HG03521 (cell line): ENCODE measurements at regions not wholly inside any gene's neighbourhood (a gene's known extent, or its start where the extent isn't known, plus 50 kb on each side); places are given as distances from the start of the nearest gene placed in this dataset.
"Not testable (repeated sequence)": the region's sequence is repeated elsewhere in the genome, so short reads cannot be mapped to it uniquely, and the experiment has no call there.

ENCODE experiments used
- ATAC-seq: cut with Tn5 transposase; IDR thresholded peaks from one replicate; pipeline ENCODE4 v1.9.1; 2021; ENCODE audit warnings: mild to moderate bottlenecking, moderate library complexity; ENCODE audit not compliant: unreplicated experiment

DNA sequence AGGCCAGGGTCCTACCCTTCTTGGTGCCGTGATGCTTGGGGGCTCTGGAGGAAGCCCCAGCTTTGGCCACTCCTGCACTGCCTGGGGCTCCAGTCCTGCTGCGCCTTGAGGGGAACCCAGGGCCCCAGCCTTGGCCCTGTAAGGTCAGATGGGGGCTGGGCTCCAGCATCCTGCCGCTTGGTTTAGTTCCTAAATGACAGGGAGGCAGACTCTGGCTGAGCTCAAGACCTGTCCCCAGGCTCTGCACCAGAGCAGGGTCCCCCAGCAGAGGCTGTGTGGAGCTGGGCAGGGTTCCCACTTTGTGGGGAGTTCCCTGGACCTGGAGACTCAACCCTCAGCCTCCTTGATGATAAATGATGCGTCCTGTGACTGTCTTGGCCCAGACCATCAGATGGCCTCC is 395.4 kb downstream of the TMEM121 start:
- ATAC-seq = not testable (repeated sequence)

DNA sequence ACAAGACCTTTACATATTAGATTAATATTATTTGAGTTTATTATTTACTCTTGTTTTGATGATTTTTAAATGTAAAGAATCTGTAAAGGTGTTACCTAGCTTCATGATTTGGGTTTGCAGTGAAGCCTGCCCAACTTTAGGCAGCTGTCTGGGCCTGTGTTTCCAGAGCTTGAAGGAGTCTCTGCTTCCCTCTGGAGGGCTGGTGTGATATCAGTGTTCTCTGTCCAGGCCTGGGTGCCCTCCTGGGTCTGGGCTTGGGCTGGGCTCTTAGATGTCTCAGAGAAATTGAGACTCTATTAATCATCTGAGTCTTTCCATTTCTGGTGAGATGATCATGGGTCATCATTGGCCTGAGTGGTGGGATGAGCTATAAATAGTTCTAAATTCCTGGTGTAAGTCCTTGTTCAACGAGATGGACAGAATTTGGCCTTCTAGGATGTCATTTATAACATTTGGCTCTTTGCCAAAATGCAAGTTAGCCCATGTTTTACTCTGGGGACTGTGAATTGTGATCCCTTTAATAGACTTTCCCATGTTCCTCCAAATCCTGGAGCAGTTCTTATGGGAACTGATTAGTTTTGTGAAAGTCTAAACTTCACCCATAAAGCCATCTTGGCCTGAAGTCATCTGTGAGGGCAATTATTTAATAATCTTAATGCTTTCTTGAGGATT is 397.3 kb downstream of the TMEM121 start:
- ATAC-seq = not testable (repeated sequence)

DNA sequence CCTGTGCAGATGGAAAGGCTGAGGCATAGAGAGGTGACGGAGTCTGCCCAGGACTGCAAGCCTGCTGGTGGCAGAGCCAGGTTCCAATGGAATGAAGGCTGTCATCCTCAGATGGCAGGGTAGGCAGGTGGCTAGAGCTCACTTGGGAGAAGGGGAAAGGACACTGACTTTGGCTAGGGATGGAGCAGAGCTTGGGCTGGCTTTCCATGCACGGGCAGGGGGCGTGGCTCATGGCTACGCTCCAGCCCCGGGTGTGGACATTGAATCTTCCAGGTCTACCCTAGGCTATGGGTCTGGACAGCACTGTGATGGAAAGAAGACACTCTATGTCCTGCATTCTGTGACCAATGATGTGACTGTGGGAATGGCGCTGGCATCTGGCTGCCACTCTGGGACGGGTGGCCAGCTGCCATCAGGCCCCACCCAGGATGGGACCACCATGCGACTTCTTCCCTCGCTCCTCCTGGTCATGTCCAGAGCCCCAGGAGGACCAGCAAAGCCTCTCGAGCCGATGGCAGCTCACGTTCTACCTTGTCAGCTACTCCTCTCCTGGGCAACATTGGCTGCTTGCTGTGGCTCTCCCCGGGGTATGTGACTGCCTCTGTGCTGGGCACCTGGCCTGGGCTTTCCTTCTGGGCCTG is 398.7 kb downstream of the TMEM121 start:
- no peak for ATAC-seq

DNA sequence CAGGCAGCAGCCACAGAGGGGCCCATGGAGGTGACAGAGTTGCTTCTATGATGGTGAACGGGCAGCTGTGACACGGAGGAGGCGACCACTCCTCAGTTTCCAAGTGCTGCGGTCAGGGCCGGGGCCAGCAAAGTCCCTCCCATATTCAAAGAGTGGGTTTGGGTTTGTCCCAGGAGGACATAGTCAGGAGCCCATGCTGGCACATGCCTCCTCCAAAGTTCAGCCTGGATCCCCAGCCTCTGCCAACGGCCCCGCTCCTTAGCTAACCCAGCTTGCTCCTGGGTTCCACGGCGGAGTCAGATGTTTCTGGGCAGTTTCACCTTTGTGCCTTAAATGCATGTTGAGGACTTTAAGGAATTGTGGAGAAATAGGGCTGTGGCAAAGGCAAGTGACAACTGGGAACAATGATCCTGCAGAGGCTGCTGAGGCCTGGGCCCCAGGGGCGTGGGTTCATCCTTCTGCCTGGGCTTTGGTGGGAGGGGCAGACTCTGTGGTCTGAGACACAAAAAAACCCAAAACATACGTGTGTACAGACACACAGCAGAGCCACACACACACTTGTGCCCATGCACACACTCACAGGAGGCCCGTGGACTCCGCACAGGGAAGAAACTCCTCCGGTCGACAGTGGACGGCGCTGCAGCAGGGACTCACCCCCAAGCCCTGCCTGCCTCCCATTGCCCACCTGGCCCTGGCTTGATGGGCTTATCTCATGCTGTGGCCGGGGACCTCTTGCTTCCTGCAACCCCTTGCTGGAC is 399.4 kb downstream of the TMEM121 start:
- ATAC-seq = no peak

DNA sequence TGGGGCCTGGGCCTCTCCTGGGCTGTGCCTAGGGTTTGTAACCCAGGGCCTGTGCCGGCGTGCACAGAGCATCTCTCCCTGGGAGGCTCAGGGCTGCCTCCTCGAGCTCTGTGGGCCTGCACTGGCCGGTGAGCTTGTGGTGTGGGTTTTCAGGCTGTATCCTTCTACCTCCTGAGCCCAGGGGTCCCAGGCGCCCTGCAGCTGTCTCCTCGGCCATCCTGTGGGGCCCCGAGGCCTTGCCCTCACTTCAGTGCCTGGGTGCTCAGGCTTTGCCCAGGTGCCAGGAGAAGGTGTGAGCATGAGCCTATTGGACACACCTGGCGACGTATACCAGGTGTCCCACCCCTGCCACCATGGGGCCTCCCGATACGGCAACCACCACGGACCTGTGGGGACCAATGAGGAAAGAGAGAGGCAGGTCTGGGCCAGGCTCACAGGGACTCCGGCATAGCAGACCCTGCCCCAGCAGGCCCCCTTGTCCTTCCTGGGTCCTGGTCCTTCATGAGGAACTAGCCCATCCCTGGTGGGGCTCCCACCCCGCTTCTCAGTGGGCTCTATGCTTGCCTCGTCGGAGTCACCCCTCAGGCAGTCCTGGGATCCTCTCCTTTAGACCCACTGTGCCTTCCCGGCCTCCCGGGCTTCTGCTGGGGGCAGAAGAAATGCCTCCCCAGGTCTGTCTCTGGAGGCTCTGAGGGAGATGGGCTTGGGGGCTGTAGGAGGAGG is 400.2 kb downstream of the TMEM121 start:
- ATAC-seq = no peak

DNA sequence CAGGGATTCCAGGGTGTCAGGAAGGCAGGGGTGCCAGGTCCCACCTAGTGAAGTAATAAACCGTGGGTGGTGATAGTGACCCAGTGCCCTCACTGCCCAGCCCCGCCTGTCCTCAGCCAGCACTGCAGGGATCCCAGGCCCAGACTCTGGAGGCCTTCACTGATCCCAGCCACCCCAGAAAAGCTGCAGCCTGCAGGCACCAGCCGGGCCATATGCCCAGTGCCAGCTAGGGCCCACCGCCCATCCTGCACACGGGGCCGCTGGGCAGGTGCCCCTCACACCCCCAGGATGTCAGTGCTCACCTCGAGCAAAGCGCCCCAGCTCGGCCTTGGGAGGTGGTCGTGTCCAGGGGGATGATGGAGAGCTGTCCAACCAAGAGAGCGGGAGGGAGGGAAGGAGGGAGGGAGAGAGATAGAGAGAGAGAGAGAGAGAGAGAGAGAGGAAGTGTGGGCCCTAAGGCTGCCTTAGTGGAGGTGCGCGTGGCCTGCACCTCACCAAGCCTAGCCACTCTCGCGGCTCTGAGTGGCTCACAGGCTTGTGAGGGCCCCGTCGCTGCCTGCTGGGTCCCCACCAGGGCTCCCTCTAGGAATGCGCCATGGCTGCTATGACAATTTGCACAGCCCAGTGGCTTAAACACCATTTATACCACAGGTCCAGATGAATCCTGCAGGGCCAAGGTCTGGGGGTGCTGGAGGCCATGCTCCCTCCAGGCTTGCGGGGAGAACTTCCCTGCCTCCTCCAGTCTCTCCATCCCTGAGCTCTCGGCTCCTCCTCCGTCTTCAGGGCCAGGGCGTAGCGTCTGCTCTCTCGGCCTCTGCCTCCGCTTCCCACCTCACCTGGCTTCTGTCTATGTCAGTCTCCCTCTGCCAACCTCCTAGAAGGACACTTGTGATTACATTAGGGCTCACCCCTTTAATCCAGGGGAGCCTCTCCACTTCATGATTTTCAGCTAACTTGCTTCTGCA is 401.0 kb downstream of the TMEM121 start:
- ATAC-seq = no peak

DNA sequence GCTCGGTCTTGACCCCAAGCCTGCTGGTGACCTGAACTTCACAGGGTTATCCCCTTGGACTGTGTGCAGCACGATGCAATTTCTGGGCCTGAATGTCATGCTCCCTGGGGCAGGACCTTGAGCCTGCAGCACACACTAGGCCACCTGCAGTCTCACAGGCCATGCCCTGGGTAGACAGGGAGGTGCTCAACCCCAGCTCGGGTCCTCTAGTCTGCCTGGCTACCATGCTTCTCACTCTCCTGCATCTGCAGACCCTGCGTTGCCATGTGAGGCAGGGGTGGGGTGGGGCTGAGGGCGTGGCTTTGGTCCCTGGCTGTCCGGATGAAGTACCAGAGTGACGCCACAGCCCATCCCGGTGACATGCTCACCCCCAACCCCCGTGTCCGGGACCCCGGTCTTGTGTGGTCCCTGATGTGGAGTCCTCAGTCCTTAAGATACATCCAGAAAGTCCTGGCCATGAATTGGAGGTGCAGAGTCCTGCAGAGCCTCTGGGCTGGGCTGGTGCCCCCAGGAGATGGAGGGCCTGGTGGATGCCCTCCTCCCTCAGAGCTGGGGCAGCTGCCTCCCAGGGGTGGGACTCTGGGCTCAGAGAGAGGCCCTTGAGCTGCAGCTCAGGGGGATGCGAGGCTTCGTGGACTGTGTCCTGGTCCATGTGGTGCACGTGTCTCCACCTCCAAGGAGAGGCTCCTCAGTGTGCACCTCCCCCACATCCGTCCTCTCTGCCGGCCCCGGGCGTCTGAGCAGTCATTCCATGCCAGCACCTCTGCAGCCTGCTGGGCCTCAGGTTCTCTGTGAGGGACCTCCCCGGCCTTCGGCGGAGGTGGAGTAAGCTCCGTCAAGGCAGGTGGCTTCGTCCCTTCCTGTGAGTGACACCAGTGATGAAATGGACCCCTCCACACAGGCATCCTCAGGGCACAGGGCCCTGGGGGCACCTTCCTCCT is 402.1 kb downstream of the TMEM121 start:
- ATAC-seq = not testable (repeated sequence)

DNA sequence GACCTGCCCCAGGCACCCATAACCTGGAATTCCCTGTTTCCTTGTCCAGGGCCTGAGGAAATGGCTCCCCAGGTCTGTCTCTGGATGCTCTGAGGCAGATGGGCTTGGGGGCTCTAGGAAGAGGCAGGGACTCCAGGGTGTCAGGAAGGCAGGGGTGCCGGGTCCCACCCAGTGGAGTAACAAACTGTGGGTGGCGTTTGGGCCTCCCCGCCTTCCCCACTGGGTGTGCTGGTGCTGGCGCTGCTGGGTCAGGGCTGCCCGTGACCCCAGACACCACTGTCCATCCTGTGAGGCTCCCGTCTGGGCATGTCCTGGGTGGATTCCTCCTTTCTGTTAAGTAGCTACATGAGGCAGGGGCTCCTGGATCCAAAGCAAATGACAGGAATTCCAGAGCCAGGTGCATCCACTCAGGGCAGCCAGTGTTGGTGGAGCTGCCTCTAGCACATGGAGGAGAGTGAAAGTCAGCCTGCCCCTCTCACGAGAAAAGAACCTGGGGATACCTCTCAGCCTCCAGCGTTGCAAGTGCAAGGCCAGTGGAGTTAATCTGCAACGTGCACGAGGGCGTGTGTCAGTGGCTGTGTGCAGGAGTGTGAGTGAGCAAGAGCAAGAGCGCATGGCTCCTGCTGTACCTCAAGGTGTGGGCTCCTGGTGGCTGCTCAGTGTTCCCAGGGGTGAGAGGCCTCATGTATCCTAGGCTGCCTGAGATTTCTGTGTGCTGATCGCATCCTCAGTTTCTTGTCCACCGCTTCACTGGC is 403.1 kb downstream of the TMEM121 start:
- no peak for ATAC-seq

DNA sequence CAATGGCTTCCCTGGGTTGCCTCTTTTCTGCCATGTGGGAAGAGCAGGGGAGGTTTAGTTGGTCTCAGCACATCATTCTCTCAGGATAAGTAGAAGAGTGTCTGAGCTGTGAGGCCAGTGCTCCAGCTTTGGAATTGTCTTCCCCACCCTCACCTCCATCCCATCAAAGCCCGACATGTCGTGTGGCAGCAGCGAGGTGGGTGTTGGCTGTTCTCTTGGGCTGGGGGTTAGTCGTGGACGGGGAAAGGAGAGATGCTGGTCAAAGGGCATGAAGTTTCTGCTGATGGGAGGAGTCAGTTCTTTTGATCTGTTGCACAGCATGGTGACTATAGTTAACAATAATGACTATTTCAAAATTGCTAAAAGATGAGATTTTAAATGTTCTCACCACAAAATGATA is 404.2 kb downstream of the TMEM121 start:
- no peak for ATAC-seq

DNA sequence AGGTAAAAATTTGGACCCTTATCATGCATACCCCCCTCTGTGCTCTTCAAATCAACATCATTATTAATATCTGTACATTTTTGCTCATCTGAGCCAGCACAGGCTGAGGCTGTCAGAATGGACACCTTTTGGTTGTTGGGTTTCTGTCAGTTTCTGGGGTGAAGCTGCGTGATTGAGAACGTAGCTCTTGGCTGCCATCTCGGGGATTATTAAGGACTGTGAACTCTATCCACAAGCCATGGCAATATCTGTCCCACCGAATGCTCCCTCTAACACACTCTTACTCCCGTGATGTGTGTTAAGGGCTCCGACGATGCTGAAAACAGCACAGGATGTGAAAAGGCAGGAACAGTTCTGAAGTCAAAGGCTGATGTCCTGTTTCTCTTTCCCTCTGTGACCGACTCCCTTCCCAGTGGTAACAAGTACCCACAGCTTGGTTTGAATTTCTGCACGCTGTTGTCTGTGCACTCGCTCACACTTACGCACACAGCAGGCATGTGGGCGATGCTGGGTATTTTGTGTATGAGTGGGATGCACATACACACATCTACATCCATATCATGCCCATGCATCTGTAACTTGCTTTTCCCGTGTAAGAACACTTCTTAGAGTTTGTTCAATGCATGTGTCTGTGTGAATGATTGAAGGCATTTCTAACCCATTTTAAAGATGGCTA is 405.6 kb downstream of the TMEM121 start:
- ATAC-seq = no peak

DNA sequence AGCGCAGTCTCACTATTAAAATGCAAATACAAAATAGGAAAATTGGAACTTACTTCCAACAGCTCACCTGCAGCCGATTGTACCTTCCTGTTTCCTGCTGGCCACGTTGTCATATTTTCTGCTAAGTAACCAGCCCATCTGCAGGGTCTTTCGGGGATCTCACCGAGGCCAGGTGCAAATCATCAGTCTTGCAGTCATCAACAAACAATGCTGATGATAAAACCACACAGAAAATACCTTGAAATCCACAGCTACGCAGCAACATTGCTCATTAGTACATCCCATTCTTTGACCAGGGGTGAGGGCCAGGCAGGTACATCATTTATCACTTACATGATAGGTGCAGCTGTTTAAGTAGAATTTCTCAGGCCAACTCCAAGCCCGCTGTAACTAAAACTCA is 406.9 kb downstream of the TMEM121 start:
- no peak for ATAC-seq

DNA sequence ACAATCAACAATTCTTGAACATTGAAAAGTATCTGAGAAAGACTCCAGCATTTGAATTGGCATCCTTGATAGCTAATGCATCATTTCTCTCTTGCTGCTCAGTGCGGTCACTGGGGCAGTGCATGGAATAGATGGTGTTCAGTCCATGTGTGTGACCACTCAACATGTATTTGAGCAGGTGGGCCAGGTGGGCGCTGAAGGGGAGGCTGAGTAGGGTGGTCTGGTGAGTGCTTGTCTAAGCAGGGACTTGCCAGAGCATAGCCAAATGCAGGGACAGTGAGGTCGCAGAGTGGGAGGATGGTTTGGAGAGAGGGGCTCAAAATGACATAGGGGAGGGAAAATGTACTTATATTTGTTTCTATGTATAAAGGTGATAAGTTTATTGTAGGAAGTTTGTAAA is 409.0 kb downstream of the TMEM121 start:
- ATAC-seq = no peak

DNA sequence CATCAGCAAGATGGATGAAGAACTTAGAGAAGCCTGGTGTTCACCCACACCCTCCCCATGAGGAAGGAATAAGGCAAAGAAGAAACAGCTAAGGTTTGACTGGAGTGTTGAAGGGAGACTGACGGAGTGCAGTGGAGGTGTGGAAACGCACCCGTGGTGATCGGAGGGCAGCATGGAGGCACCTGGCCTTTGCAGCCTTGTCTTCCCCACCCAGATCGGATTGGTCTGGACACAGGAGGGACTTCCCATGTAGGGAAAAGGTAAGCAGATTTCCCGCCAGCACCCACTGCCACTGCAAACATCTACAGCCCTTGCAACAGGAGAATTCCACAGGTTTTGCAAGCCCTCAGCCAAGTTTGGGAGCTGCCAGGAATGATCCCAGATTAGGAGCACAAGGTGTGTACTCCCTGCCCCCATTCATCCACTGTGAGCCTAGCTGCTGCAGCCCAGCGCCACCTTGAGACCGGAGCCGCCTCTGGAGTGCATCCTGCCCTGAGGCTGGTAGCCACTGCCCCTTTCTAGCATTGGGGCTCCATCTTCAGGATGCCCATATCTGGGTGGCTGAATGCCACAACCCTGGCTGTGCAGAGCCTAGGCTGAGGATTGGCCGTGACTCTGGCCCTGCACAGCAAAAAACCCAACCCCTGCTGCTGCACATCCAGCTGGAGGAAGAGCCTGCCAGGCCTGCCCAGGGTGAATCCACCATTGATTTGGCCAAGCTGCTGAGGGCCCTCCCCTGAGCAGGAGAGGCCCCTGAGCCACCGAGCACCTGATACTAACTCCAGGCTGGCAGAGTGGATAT is 411.1 kb downstream of the TMEM121 start:
- no peak for ATAC-seq

DNA sequence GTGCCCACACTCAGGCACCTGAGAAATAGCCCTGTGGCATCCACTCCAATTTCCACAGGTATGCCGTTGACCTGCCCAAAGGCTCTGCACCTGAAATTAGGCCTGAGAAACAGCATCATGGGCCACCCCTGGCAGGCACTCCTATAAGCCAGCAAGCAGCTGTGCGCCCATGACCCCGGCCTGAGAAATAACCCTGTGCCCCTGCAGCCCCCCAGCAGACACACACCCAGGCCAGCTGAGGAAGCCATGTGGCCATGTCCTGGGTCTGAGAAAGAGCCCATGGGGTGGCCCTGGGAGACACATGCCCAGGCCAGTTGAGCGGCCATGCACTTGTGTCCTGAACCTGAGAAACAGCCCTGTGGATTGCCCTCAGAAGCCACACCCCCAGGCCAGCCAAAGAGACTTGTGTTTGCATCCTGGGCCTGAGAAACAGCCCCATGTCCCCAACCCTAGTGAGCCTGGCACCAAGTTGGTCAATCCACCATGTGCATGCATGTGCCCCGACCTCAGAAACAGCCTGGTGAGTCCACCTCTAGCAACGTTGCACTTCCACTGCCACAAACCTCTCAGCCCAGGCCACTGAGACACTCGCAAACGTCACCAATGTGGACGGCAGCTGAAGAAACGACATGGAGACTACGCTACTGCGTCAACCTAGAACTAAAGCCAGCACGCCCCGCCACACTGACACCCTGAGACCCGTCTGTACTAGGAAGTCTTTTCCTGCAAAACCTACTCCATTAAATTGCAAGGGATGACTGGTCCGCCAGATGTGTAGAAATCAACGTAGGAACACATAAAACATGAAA is 411.9 kb downstream of the TMEM121 start:
- ATAC-seq = no peak

DNA sequence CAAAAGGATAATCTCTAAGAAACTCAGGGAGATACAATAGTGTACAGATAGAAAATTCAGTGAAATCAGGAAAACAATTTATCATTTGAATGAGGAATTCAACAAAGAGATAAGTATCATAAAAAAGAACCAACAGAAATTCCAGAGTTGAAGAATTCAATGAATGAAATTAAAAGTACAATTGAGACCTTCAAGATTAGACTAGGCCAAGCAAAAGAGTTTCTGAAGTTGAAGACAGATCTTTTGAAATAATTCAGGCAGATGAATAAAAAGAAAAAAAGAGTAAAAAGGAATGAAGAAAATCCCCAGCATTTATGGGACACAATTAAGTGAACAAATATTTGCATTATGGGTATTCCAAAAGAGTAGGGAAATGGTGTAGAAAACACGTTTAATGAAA is 412.6 kb downstream of the TMEM121 start:
- ATAC-seq = no peak

DNA sequence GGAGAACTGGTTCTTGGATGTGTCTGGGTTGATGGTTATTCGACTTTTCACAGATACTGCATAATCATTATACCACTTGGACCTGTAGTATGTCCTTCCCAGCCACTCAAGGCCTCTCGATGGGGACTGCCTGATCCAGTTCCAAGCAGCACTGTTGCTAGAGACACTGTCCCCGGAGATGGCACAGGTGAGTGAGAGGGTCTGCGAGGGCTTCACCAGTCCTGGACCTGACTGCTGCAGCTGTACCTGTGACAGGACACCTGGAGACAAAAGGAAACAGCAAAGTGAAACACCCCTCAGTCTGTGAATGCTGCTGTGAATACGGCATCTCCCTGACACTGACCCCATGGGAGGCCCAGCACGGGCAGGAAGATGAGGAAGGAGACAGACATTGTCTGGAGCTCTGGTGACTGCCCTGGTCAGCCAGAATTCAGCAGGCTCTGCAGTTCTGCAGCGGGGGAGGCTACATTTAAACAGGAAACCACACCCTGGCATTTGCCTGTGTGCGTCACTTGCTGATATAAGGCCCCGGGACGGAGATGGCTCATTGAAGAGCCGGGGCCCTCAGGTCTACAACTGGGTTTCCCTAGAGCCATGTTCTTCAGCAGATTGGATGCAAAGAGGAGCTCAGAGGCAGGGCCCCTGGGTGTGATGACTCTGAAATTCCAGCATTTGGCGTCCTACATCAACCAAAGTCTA is 413.6 kb downstream of the TMEM121 start:
- no peak for ATAC-seq
